ENCODE measurements at regions not wholly inside any gene's neighbourhood (a gene's known extent, or its start where the extent isn't known, plus 50 kb on each side); places are given as distances from the start of the nearest gene placed in this dataset.

- no peak for TF ChIP-seq POLR2A (IDR thresholded peaks at IDR 0.05)
- TF ChIP-seq CTCF (IDR thresholded peaks at IDR 0.05), result no peak
Measured at GRCh38 chr12:128075332-128075731, 191.6 kb upstream of the TMEM132C start.

All from heart left ventricle (tissue), 13 donors.